ENCODE measurements at regions not wholly inside any gene's neighbourhood (a gene's known extent, or its start where the extent isn't known, plus 50 kb on each side); places are given as distances from the start of the nearest gene placed in this dataset.

GRCh38 chr11:82606738-82607137, 126.9 kb downstream of the FAM181B start:
- H3K4me1 ChIP-seq (ENCODE audit: control insufficient read depth, insufficient read depth, low read length): no peaks in the 10 kb centered on the region
- H3K9me3 ChIP-seq (ENCODE audit: control insufficient read depth, insufficient read depth, low read depth, low read length): no peaks in the 10 kb centered on the region
- ChIA-PET POLR2A (no interaction called here), CTCF (no interaction called here)
- no peak for ATAC-seq
- intact Hi-C loops (cut with micrococcal nuclease; ENCODE audit: unreplicated experiment) (no loop called here), in situ Hi-C loops (cut with HindIII; ENCODE audit: low pct_unique_long_range_greater_than_20kb, low sequenced_read_pairs) (no loop called here)
- no peak overlapping the region for H3K4me3 ChIP-seq (ENCODE audit: low read depth in 2 of 2, low read length in 2 of 2)
- DNase-seq (ENCODE audit: low read depth, low spot score): no peak
- no peaks in the 10 kb centered on the region for H3K27me3 ChIP-seq (ENCODE audit: control insufficient read depth, insufficient read depth, low read length)
- H3K27ac ChIP-seq (ENCODE audit: low read length): no peak overlapping the region
- no peaks in the 10 kb centered on the region for H3K36me3 ChIP-seq (ENCODE audit: control insufficient read depth, insufficient read depth, low read length)
- no TSS peak for BruUV-seq (replicated peaks)
- TF ChIP-seq POLR2AphosphoS5 (IDR thresholded peaks at IDR 0.05; ENCODE audit: low read depth, low read length) (no peak), REST (IDR thresholded peaks at IDR 0.05; ENCODE audit: insufficient read depth in 1 of 2, low read depth in 2 of 2, low read length in 1 of 2) (no peak), CTCF (IDR thresholded peaks at IDR 0.05) (no peak), SIN3A (IDR thresholded peaks at IDR 0.05; ENCODE audit: borderline replicate concordance, insufficient read depth, low read depth, low read length) (no peak), TCF7L2 (IDR thresholded peaks at IDR 0.05; ENCODE audit: low read depth, low read length) (no peak)

DNA sequence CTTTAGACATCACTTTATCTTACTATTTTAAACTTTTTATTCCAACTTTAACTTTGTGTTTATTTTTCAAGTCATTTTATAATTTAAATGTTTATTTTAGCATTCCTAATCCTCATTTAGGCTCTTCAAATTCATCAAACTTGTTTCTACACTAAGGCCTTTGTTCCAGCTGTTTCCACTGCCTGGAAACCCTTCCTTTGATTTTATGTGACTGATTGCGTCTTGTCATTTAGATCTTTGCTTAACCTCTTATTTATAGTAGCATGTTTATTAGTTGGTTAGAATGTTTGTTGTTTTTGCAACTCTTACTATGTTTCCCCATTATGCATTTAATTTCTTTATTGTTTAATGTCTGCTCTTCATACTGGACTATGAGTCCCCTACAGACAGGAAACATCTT, 132.0 kb downstream of the FAM181B start:
- in situ Hi-C loops (cut with HindIII; ENCODE audit: low pct_unique_long_range_greater_than_20kb, low sequenced_read_pairs): no loop called here
- Histone ChIP-seq H3K4me1 (ENCODE audit: control insufficient read depth, insufficient read depth, low read length) (no peaks in the 10 kb centered on the region), H3K27ac (ENCODE audit: low read length) (no peak overlapping the region), H3K4me3 (ENCODE audit: low read depth in 2 of 2, low read length in 2 of 2) (no peak overlapping the region), H3K9me3 (ENCODE audit: control insufficient read depth, insufficient read depth, low read depth, low read length) (no peaks in the 10 kb centered on the region), H3K27me3 (ENCODE audit: control insufficient read depth, insufficient read depth, low read length) (no peaks in the 10 kb centered on the region), H3K36me3 (ENCODE audit: control insufficient read depth, insufficient read depth, low read length) (no peaks in the 10 kb centered on the region)
- no peak for TF ChIP-seq POLR2AphosphoS5 (IDR thresholded peaks at IDR 0.05; ENCODE audit: low read depth, low read length)
- no peak for TF ChIP-seq SIN3A (IDR thresholded peaks at IDR 0.05; ENCODE audit: borderline replicate concordance, insufficient read depth, low read depth, low read length)
- no peak for TF ChIP-seq REST (IDR thresholded peaks at IDR 0.05; ENCODE audit: insufficient read depth in 1 of 2, low read depth in 2 of 2, low read length in 1 of 2)
- no peak for TF ChIP-seq CTCF (IDR thresholded peaks at IDR 0.05)
- TF ChIP-seq TCF7L2 (IDR thresholded peaks at IDR 0.05; ENCODE audit: low read depth, low read length): no peak
- no TSS peak for BruUV-seq (replicated peaks)
- intact Hi-C loops (cut with micrococcal nuclease; ENCODE audit: unreplicated experiment): no loop called here
- ChIA-PET CTCF (no interaction called here), POLR2A (no interaction called here)
- no peak for DNase-seq (ENCODE audit: low read depth, low spot score)
- no peak for ATAC-seq

Measured in Panc1 (cell line).